GM18907 (cell line): ENCODE measurements at regions not wholly inside any gene's neighbourhood (a gene's known extent, or its start where the extent isn't known, plus 50 kb on each side); places are given as distances from the start of the nearest gene placed in this dataset.
"Not testable (repeated sequence)": the region's sequence is repeated elsewhere in the genome, so short reads cannot be mapped to it uniquely, and the experiment has no call there.

Source experiments
- ATAC-seq: cut with Tn5 transposase; IDR thresholded peaks from one replicate; pipeline ENCODE4 v1.9.1; 2021; ENCODE audit warnings: mild to moderate bottlenecking, moderate library complexity; ENCODE audit not compliant: unreplicated experiment

- ATAC-seq = no peak
These were observed 51.3 kb upstream of the BOD1 start for GRCh38 chr5:173667702-173668101.

- ATAC-seq = no peak
These were observed 51.9 kb upstream of the BOD1 start for GRCh38 chr5:173668245-173668800.

- ATAC-seq = no peak
These were observed 52.5 kb upstream of the BOD1 start for GRCh38 chr5:173668910-173669309.

GRCh38 chr5:173669483-173669882, 53.0 kb upstream of the BOD1 start:
- no peak for ATAC-seq

- no peak for ATAC-seq
These were observed 53.7 kb upstream of the BOD1 start for GRCh38 chr5:173670130-173670651.

- ATAC-seq = no peak
These were observed 54.3 kb upstream of the BOD1 start for GRCh38 chr5:173670791-173671120.

- no peak for ATAC-seq
These were observed 54.9 kb upstream of the BOD1 start for GRCh38 chr5:173671121-173671949.

GRCh38 chr5:173672166-173672565, 55.7 kb upstream of the BOD1 start:
- ATAC-seq = no peak

GRCh38 chr5:173672891-173673290, 56.4 kb upstream of the BOD1 start:
- ATAC-seq = no peak

- ATAC-seq = no peak
These were observed 57.0 kb upstream of the BOD1 start for GRCh38 chr5:173673295-173674101.

GRCh38 chr5:173675287-173675996, 59.0 kb upstream of the BOD1 start:
- ATAC-seq = no peak

GRCh38 chr5:173676375-173676774, 59.9 kb upstream of the BOD1 start:
- no peak for ATAC-seq

- ATAC-seq = no peak
These were observed 60.7 kb upstream of the BOD1 start for GRCh38 chr5:173677125-173677672.

GRCh38 chr5:173679909-173680630, 63.6 kb upstream of the BOD1 start:
- ATAC-seq = peak; percentile 63

GRCh38 chr5:173680660-173681242, 64.3 kb upstream of the BOD1 start:
- ATAC-seq = peak; percentile 79

GRCh38 chr5:173682313-173682712, 65.9 kb upstream of the BOD1 start:
- ATAC-seq = no peak

GRCh38 chr5:173684535-173684934, 68.1 kb upstream of the BOD1 start:
- not testable (repeated sequence) for ATAC-seq

- no peak for ATAC-seq
These were observed 70.5 kb upstream of the BOD1 start for GRCh38 chr5:173686950-173687349.

- ATAC-seq = no peak
These were observed 72.3 kb upstream of the BOD1 start for GRCh38 chr5:173688703-173689102.
